AG09309 (cell line): ENCODE measurements at regions not wholly inside any gene's neighbourhood (a gene's known extent, or its start where the extent isn't known, plus 50 kb on each side); places are given as distances from the start of the nearest gene placed in this dataset.

Experiments used
- DNase-seq: peaks from one replicate; pipeline ENCODE4 v3.0.0-alpha.2; 2010; ENCODE audit warnings: low read depth
- H3K4me3 ChIP-seq: 2 replicates; pipeline ENCODE4 v1.5.1; 2011; ENCODE audit warnings: mild to moderate bottlenecking, low read depth, low read length, moderate library complexity; ENCODE audit not compliant: control insufficient read depth
- CTCF ChIP-seq: IDR thresholded peaks from 2 replicates; pipeline ENCODE4 v1.5.1; 2011; ENCODE audit warnings: mild to moderate bottlenecking, low read depth, low read length, inconsistent platforms; ENCODE audit not compliant: insufficient read depth, control insufficient read depth; ENCODE audit errors: missing control alignments

- DNase-seq, result no peak
- no peak overlapping the region for H3K4me3 ChIP-seq
- TF ChIP-seq CTCF, result no peak
Measured at GRCh38 chr9:113665064-113665463, 201.5 kb downstream of the RGS3 start.

- H3K4me3 ChIP-seq, result no peak overlapping the region
- no peak for TF ChIP-seq CTCF
- DNase-seq, result no peak
Measured at GRCh38 chr9:113665756-113666155, 202.2 kb downstream of the RGS3 start.

GRCh38 chr9:113668061-113668460, 204.5 kb downstream of the RGS3 start:
- H3K4me3 ChIP-seq, result no peak overlapping the region
- DNase-seq, result no peak
- no peak for TF ChIP-seq CTCF

- no peak for DNase-seq
- H3K4me3 ChIP-seq, result no peak overlapping the region
- TF ChIP-seq CTCF, result no peak
Measured at GRCh38 chr9:113669522-113670115, 206.1 kb downstream of the RGS3 start.

DNA sequence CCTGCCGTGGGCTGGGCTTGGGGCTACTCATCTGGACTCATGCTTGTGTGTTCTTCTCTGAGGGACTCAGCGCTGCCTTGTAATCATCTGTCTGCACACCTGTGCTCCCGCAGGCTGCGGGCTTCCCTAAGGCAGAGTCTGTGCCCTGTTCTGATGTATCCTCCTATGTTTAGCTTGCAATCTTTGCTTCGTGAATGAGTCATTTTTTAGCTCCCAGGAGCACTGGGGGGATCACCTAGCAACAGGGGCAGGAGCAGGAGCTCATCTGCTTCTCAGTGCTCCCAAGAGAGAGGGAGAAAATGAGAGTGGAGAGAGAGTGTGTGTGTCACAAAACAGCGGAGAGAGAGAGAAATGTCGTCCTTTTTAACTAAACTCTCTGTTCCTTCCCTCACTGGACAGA, 202.4 kb upstream of the ZNF618 start:
- no peak for DNase-seq
- TF ChIP-seq CTCF, result no peak
- H3K4me3 ChIP-seq, result no peak overlapping the region

DNA sequence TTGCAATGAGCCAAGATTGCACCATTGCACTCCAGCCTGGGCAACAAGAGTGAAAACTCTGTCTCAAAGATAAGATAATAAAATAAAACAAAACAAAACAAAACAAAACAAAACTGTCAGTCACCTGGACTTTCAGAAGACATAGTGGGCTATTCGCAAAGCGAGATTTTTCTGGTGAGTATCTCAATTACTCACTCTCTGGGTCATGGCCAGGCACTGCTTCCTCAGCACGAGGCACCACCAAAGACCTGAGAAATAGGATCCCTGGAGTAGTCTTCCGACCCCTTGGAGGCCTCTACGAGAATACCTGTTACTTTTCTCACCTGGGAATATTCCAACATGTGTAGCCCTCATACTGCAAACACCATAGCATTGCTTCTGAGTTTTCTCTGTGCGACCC, 201.7 kb upstream of the ZNF618 start:
- no peak for TF ChIP-seq CTCF
- no peak for DNase-seq
- H3K4me3 ChIP-seq, result no peak overlapping the region

DNA sequence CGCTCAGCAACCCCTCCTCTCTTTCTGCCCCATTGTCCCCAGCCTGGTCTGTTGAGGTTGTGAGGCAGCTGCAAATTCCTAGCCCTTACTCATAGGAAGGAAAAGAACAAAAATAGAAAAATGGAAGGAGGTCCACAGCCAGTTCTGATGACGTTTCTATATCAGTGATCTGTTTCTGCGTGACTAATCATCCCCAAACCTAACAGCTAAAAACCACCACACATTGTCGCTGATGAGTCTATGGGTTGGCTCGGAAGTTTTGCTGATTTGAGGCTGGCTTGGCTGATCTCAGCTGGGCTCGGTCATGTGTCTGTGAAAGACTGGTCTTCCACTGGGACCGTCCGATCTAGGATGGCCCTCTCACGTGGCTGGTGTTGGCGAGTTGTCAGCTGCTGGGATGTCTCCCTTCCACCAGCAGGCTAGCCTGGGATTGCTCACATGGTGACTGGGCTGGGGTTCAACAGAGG, 200.6 kb upstream of the ZNF618 start:
- DNase-seq, result peak; percentile 89
- H3K4me3 ChIP-seq, result no peak overlapping the region
- TF ChIP-seq CTCF, result no peak
